ENCODE measurements at regions not wholly inside any gene's neighbourhood (a gene's known extent, or its start where the extent isn't known, plus 50 kb on each side); places are given as distances from the start of the nearest gene placed in this dataset.

DNA sequence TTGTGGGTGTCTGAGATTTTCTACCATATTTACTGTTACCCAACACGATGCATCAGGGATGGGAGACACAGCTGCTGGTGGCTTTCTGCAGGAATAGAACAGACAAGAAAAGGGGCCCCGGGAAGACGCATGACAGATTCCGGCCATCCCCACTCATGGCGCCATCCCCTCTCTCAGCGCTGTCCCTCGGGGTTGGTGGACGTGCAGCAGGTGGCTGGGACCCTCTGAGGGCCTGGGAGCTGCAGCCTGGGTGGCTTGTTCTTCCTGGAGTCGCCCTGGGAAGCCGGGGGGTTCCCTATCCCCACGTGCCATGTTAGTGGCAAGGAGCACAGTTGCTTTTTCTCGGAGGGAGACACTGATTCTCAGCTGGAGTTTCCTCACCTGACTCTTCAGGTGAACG, 1123.3 kb downstream of the BRD1 start:
- no peak for DNase-seq

DNA sequence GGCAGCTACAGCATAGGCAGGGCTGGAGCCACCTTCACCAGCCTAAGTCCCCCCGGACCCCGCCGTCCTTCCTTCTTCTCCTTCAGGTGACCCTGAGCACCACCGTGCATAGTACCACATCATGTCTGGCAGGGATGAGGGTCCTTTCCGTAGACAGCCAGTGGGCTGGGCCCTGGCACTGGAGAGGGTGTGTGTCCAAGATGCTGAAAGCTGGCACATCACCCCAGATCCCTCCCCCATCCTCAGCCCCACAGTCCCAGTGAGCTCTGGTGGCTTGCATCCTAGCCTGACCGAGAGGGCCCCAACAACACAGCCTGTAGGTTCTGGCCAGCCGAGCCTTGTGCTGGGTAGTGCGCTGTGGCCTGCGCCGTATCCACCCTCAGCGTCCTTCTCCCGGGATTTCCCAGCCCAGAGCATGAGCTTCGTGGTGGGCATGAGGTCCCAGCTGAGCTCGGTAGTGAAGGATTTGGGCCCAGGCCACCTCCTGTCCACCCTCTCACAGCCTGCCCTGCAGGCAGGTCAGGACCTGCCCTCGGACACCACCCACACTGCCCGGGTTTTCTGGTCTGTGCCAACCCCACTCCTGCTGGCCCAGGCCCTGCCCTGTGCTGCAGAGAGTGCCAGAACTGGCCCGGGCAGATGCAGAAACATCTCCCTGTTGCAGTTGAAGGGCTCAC, 1124.3 kb downstream of the BRD1 start:
- DNase-seq: no peak

DNA sequence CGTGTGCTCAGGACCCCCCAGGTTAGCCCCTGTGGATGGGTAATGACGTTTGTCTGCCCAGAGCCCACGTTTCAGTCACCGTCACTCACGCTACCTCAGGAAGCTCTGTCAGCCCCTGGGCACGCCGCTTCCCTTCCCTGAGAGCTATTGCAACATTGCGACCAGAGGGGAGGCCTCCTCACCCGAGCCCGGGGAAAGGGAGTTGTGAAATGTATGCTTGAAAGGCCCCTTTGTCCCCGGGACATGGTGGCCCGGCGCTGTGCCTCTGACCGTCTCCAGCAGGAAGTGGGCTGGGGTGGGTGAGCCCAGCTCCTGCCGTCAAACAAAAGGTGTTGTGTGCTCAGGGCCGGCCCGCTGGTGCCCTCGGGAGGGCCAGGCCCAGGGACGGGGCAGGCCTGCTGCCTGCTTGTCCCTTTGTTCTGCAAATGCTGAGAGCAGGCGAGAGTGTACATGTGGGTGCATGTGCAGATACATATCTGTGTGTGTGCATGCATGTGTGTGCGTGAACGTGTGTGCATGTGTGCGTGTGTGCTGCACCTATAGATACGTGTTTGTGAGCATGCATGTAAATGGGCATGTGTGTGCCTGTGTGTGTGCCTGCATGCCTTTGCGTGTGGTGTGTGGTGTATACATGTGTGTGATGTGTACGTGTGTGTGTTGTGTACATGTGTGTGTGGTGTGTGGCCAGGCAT, 1125.0 kb downstream of the BRD1 start:
- no peak for DNase-seq

DNA sequence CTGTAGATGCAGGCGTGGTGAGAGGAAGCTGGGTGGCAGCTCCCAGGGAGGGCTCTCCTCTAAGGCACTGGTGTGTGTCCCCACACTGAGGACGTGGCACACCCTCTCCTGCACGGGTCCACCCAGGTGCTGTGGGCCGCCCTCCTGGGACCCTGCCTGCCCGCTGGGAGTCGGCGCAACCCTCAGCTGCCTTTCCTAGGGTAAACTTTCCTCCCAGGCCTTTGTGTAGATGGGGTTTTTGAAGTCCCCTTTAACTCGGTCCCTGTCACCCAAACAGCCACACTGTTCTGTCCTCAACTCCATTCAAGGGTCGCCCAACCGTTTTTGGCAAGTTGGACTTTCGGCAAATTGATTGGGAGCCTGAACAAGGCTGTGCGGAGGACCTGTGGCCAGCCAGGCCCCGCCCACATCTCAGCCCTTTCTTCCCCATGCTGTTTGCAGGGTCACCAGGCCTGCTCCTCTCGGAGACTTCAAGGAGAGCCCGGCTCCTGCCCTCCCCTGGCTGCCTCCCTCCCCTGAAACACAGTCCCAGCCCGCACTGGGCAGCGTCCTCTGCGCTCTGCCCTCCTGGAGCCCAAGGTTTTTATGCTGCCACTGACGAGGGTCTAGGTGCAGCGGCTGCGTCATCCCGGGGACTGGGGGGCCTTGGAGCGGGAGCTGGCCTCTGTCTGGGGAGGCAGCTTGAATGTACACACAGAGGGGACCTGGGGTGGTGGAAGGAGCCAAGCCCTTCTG, 1126.2 kb downstream of the BRD1 start:
- DNase-seq: no peak

DNA sequence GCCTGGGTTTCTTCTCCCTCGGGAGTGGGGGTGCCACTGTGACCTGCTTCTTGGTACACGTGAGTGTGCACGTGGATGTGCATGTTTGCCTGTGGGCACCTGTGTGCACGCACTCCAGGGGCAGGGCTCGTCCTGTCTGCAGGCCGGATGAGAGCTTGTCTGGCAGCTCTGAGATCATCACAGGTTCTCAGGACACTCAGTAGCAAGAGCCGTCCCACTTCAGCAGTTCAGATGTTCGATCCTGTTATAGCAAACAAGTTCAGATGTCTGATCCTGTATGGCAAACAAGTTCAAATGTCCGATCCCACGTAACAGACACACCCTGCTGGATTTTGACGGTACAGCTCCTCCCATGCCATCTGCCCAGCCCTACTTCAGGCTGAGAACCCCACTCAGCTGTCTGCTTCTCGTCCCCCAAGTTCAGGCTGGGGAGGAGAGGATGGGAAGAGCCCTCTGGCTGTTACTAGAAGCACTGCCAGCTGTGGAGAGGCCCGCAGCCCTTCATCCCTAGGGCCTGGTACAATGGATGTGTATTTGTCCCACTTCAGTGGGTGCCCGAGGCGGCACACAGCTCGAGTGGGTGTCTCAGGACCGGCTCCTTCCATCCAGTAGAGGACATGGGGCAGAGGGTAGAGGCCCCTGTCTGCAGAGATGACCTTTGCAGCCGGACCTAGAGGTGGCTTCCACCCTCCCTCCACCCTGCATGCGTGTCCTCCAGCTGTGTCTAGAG, 1126.9 kb downstream of the BRD1 start:
- no peak for DNase-seq

DNA sequence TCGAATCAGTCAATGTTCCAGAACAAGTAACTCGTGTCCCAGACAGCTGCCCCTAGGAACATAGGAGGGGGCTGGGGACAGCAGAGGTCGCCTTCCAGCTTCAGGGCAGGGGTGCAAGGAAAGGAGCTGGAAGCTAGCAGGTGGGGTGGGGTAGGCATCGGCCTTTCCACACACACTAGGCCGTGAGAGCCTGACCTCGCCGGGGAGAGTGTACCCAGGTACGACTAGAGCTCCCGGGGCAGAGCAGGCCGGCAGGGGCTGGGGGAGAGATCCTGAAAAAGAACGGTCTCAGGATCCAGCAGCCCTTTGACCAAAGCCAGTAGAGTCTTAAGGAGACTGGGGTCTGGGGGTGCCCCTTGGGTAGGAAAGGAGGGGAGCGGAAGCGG, 1127.5 kb downstream of the BRD1 start:
- DNase-seq: no peak

DNA sequence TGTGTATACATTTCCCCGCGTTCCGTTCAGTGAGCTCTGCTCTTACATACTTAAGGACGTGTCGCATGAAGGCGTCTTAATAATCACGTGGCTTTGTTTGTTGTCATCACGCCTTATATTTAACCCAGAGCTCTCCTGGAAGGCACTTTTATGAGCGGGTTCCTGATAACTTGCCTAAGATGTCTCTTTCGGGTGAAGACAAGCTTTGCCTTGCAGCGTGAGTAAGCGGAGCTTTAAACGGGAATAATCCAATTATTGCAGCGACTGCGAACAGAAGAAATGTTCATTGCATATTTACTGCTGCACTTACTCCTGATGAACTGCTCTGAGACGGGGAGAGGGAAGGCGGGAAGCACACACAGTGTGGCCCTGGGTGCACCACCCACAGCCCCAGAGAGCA, 1128.2 kb downstream of the BRD1 start:
- no peak for DNase-seq

DNA sequence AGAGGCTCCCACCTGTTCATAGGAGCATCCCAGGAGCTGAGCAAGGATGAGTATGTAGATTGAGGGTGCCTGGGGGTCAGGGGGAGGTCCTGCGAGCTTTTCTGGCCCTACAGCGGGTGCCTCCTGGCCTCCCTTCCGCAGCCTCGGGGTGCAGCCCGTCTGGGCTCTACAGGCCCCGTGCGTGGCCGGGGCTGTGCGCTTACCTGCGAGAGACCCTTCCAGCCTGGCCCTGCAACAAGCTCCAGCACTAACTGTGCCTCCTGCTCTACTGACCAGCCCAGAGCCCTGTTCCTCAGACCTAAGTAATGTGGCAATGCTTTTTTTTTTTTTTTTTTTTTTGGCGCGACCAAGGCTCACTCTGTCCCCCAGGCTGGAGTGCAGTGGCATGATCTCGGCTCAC, 1129.1 kb downstream of the BRD1 start:
- DNase-seq: no peak

DNA sequence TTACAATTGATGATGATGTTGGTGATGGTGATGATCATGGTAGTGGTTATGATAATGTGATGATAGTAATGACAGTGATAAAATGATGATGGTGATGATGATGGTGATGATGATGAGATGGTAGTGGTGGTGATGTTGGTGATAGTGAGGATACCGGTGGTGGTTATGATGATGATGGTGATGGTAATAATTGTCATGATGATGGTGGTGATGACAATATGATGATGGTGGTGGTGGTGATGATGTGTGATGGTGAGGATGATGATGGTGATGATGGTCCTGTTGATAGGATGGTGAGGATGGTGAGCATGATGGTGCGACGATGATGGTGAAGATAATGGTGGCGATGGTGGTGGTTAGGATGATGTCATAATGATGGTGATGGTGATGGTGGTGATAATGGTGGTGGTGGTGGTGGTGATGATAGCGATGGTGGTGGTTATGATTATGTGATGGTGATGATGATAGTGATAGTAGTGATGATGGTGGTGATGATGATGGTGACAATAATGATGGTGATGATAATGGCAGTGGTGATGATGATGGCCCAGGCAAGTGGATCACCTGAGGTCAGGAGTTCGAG, 1129.9 kb downstream of the BRD1 start:
- no peak for DNase-seq

DNA sequence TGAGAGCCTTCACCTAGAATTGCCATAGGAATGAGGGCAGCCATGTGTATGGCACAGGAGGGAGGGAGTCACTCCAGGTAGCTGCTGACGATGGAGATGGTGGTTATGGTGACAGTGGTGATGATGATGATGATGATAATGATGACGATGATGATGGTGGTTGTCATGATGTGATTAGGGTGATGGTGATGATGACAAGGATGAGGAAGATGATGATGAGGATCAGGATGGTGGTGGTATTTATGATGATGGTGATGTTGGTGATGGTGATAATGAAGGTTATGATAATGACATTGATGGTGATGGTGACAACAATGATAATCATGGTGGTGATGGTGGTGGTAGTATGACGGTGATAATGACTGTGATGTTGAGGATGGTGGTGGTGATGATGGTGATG, 1130.5 kb downstream of the BRD1 start:
- DNase-seq: no peak

DNA sequence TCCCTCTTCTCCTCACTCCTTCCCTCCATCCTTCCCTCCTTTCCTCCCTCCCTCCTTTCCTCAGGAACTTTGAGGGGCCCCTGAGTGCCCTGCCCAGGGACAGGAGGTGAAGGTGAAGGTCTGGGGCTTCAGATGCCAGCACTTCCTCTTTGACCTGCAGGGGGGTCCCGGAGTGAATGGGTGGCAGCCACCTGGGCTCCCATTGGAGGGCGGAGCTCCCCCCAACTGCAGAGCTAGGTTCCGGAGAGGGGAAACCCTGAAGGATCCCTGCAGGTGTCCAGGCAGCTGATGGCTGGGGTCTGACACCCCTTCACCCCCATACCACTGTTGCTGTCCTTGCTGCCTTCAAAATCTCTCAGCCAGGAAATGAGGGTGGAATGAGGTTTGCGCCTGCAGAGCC, 1131.3 kb downstream of the BRD1 start:
- no peak for DNase-seq

DNA sequence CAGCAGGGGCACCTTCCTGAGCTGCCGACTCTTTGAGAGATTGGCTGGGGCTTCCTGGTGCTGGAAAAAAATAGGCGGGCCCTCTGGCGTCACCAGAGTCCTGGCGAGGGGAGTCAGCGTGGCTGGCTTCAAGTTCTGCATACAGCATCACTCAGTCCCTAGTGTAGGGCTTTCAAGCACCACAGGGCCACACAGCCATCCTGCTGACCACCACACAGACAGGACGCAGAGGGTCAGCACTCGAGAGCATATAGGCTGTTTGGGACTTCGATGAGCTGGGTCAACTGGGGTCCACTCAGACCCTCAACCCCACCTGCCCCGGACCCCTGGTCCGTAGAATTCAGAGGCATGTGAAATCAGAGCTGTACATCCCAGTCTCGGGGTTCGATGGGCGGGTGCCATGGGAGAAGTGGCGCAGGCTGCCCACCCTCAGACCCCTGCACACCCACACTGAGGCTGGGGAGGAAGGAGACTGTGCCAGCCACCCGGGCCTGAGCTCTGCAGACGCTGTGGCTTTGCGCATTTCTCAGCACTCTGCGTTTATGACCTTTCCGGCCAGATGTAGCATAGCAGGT, 1131.9 kb downstream of the BRD1 start:
- no peak for DNase-seq

DNA sequence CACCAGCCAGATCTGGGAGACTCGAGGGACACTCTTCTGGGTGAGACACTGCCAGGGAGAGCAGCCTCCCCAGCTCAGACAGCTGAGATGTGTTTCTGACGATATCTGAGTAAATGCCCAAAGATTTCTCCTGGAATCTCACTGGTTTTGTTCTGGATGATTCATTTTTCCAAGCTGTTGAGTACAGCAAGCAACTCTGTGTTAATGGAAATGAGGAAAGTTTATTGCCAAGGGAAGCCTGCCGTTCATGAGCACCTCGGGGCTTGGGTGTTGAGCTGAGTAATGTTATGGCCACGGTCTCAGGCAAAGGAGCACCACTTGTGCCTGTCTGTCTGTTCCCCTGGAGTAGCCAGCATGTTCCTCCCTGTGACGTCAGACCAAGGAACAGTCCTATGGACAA, 1132.4 kb downstream of the BRD1 start:
- no peak for DNase-seq

DNA sequence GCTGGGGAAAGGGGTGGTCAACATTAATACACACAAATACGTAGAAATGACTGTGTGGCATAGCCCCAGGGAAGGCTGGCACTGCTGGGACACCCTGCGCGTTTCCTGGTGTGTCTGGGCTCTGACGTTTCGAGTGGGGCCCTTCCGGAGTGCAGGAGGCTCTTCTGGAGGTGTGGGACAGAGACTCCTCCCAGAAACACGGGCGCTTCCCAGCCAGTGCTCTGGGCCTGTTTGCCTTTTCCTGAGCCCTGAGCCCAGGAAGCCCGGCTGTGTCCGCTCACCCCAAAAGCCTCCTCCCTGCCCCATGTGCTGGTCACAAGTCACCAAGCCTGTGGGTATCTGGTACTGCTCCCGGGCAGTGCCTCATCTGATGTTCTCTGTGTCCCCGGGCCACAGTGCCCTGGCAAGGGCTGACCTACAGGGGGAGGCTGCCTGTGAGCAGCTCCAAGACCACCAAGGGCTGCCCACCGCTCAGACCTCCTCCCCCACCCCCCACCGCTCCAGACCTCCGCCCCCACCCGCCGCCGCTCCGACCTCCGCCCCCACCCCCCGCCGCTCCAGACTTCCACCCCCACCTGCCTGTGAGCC, 1133.3 kb downstream of the BRD1 start:
- no peak for DNase-seq

DNA sequence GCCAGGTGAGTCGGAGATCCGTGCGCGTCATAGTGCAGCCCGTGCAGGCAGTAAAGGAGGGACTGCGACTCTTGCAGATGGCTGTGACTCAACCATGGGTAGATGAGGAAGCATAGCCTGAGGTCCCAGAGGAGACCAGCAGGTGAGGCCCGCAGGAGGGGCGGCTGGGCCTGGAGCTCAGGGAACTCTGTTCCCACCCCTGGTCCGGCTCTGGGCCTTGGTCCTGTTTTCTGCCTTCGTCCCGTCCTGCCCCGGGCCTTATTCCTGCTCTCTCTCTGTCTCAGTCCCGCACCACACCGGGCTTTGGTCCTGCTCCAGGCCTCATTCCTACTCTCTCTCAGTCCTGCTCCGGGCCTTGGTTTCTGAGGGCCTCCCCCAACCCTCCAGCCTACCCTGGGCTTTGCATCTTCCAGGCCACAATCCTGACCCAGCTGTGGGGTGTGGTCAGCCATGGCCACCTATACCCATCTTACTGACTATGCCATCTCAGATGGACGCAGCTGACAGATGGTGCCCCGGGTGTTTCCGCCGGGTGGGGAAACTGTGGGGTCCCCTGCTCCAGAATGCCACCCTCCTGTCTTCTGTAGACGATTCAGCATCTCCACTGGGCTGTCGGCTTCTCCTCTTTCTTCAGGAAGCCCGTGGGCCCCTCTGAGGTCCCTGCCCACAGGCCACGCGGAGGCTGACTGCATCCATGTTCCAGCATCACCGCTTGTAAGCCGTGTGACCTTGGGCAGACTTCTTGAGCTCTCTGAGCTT, 1134.1 kb downstream of the BRD1 start:
- no peak for DNase-seq

DNA sequence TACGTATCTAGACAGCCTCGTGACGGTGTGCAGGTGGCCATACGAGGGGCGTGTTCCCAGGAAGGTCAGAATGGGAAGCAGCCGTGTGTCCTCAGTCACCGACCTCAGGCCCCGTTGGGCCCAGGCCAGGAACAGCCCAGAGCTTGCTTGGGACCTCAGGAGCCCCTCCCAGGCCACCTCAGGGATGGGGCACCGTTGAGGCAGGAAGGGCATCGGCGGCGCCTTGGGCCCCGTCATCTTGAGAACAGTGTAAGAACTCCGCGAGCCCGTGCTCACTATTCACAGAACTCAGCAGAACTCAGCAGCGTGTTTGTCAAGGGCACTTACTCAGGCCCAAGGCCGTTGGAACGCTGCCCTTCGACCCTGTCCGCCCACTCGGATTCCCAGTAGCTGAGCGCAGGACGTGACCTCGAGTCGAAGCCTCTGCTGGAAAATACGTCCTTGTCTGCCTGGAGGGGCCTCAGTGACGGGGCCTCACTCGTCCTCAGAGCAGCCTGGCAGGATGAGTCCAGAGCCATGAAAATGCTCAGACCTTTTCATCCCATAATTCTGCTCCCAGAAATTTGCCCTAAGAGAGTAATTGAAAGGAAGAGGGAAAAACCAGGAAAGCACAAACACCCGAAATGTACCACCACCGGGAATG, 1134.8 kb downstream of the BRD1 start:
- no peak for DNase-seq

DNA sequence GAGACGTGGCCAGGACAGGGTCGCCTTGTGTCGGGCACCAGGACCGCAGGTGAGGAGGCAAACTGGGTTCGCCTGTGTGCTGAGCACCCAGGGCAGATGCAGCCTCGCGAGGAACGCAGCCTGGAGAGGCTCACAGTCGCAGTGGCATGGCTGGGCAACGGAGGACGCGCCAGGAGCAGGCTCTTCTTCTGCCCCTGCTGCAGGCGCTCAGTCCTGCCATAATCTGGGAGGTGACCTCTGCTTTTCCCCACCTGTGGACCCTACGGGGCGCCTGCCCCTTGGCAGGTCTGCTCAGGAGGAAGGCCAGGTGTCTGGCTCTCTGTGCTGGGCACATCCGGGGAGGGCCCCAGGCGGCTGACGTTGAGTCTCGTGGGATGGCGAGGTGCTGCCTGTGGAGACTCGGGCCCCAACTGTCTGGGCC, 1136.2 kb downstream of the BRD1 start:
- no peak for DNase-seq

DNA sequence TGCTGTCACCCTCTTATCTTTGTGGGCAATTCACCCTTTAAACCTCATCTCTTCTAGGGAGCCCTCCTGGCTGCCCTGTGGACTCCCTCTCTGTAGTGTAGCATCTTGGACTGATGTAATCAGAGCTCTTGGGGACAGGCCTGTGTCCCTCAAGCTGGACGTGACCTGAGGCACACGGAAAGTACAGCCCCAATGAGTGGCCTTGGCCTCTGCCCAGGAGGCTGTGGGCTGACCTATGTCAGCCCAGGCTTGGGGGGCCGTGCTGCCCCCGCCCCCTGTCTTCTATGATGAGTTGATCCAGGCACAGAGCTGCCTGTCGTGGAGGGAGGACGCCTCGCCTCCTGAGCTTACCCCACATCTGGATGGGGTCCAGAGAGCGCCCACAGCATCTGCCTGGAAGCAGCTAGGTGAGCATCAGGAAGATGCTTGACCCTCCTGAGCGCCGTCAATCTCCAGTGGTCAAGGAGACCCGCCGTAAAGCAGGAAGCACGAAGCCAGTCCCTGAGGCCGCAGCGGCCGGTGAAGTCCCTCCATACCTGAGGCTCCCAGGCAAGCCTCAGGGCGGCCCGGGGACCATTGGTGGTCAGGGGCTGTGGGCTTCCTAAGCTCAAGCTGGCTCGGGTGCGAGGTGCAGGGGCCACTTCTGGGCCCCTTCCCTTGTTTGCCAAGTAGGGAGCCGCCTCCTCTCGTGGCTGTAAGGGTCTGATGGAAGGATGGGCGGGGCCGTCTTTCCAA, 1136.9 kb downstream of the BRD1 start:
- DNase-seq: no peak

DNA sequence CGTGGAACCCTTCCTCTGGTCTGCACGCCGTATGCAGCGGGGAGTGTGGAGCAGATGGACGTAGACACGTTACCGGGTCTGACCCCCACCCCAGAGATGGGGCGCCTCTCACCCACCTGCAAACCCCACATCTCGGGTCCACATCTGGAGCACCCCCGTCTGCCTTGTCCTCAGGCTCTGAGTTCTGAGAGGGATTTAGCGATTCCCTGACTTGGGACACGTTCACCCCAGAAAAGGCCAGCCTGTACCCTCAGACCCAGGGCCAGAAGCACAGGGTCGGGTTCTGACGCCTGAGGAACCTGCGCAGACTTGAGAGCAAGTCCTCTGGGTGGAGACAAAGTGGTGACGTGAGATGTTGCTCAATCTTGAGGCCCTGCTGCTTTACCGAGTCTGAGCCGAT, 1138.5 kb downstream of the BRD1 start:
- no peak for DNase-seq

DNA sequence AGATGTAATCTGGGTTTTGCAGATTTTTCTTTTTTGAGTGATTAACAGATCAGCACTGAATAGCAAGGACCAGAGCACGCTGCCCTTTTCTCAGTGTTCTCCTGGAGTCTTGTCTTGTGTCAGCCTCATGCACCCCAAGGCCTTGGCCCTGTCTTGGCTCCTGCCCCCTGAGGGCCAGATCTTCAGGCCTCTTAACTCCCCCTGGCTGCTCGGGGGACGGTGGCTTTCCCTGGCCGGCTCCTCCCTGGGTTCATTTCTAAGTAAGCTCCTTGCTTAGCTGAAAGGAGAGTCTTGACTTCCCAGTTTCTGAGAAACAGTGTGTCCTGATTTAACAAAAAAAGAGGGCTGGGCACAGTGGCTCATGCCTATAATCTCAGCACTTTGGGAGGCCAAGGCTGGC, 1139.3 kb downstream of the BRD1 start:
- no peak for DNase-seq

Data from NCI-H187 (cell line).